HG03432 (cell line): ENCODE measurements at regions not wholly inside any gene's neighbourhood (a gene's known extent, or its start where the extent isn't known, plus 50 kb on each side); places are given as distances from the start of the nearest gene placed in this dataset.
"Not testable (repeated sequence)": the region's sequence is repeated elsewhere in the genome, so short reads cannot be mapped to it uniquely, and the experiment has no call there.

Experiments
- ATAC-seq: cut with Tn5 transposase; IDR thresholded peaks from one replicate; pipeline ENCODE4 v1.9.1; 2021; ENCODE audit warnings: mild to moderate bottlenecking, moderate library complexity; ENCODE audit not compliant: unreplicated experiment

DNA sequence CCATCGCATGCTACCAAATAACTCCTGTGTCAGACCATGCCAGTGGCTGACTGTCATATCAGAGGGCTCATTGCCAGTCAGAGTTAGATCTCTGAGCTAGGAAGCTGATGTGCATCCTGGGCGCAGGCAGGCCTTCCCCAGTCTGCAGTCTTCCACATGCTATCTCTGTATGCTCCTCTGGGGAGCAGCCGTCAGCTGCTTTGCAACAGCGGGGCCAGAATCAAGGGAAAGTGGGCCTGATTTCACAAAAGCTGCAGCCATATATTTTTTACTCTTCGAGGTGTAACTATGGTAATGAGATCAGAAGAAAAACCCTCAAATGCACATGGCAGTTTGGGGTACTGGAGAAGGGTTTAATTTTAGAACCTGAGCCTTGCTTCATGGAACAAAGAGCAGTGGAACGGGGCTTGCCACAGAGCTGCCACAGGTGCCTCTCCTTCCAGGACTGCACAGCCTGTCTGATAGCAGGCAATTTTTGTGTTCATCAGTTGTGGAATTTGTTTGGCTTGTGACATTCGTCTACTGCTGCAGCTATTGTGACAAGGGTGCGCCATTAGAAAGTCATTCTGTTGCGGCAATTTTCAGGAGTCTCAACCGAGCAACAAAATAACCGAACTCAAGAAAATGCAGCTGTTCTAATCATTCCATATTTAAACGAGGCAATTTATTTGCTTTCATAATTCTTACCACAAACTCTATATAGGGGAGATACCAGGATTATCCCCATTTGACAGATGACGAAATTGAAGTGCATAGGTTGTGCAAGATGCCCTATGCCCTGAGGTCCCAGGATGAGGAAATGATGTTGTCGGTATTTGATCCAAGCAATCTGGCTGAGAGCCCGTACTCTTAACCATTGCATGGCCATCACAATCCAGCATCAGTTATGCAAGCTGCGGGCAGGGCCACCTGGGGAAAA is 109.6 kb upstream of the CYRIA start:
- no peak for ATAC-seq

DNA sequence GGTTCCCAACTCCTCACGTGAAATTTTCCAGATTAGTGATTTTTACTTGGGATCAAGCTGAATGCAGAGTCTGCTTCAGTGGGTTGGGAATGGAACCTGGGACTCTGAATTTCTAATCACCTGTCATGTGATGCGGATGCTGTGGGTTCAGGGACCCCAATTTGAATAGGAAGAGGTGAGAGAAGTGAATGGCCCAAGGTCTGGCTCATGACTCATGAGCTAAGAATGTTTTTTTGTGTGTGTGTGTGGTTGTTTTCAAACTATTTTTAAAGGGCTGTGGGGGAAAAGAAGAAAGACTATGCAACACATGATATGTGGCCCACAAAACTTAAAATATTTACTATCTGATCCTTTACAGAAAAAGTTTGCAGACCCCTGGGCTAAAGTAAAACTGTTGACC is 108.5 kb upstream of the CYRIA start:
- ATAC-seq: no peak

DNA sequence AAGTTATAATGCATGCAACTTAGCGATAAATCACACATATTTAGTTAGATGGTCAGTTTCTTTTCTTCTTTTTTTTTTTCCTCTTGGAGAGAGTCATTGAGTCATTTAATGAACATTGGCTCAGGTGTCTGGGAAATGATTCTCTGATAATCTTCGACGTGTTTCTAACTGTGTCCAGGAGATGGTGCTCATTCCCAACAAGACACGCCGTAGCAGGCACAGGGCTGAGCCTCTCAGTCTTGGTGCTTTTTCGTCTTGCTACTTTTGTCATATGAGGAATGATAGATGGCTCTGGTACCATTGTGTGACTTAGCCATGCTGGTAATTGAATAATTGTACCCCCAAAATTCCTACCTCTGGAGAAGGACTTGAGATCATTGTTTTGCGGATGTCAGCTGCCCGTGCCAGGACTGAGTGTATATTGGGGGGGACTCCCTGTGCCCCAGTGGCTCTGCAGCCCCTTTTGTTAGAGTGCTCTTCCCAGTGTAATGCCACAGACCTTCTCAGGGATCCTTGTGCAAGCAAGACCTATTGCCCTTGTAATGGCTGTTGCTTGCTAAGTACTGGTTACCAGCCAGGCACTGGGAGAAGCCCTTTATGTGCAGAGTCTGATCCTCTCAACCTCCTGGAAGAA is 107.6 kb upstream of the CYRIA start:
- ATAC-seq: peak; percentile 84

DNA sequence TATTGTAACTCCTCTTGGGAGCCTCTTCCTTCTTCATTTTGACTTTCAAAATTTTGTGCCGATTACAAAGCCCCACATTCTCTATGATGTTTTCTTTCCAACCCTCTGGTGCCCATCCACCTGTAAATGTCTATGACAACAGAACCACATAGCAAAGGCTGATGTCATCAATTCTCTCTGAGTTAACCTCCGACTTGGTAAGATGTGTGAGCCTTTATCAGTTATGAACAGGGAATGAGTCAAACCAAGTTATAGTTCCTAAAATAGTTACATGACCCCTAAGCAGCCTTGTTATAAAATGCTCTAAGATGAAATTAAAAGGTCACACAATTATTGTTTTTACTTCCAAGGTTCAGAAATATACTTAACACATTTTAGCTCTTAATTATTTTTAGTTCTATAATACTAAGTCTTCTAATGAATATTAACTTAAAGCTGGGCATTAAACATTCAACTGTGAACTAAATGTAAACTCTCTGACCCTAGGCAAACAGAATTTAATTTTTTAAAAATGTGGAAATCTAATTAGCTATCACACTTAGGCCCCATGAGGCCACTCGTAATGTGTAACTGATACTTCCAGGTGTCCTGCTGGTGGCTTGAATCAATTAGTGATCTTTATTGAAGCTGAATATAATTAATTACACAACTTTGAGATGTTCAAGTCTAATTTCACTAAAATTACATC is 102.3 kb upstream of the CYRIA start:
- no peak for ATAC-seq

DNA sequence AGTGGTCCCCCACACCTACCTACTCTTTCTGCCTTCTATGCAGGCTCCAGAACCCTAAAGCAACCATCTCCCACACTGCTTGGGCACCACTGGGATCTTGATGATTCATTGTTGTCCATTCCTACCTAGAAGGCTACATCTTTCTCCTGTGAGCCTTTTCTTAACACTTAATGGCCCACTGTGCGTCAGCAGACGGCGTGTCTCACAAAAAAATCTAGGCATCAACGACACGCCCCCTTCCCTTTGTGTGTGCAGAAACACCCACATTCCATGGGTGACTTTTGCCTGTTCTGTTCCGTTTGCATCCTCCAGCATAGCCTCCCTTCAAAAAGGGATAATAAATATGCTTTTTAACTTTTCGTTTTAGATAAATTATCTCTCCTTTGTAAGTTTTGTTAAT is 99.7 kb upstream of the CYRIA start:
- ATAC-seq: no peak

DNA sequence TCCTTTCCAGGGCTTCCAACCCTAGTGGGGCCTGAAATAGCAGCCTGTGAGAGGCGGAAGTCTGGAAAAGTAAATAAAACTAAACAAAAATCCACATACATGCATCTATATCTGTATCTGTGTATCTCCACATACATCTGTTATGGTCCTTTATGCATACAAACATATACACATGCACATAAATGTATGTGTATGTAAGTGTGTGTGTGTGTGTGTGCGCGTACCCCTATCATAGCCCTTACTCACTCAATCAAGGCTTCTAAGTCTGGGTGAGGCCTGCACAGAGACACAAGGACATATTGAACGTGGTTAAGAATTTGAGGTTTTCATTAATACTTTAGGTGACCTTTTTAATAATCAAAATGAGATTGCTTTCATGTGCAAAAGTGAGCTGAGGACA is 98.9 kb upstream of the CYRIA start:
- ATAC-seq: no peak

DNA sequence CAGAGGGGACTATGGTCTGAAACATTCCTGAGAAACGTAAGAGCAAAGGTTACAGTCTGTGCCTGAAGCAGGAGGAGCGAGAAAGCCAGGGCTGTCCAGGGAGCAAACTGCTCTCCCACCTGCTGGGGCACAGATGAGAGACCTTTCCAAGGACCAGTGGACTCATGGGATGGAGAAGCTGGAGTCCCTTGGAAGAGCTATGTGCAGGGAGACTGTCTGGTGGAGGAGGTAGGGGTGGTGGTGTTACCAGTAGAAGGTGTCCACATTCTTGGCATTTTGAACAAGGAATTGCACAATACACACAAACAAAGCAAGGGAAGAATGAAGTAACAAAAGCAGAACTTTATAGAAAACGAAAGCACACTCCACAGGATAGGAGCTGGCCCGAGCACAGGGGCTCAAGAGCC is 97.9 kb upstream of the CYRIA start:
- ATAC-seq: no peak

DNA sequence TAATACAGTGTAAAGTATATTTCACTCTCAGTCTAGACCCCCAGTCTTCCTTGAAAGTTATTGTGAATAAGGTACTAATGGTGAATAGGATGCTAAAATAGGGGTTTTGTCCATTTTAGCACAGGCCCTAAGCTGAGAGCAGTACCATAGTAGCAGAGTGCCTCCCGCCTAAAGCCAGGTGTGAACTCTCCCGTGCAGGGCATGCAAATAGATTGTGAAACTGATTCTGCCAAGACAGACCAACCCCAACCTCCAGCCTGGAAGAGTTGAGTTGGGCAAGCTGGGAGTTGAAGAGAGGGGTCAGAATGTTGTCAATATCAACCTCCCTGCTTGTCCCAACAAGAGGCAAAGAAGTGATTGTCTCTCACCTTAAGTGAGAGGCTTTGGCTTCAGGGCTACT is 97.4 kb upstream of the CYRIA start:
- no peak for ATAC-seq

DNA sequence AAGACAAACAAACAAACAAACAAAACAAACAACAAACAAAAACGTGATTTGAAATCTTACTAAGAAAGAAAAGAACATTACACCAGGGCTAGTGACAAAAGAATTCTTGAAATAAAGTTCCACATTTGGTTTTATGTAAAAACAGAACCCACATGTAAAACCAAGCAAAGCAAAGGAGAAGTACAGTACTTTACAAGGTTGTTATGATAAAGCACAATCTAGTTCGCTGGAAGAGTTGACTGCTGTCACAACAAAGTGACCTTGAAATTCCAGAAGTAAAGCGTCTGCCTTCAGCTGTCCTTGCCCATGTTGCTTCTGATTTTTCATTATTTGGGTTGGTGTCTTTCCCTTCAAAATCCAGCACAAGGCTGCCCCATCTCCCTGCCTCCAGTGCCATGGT is 94.8 kb upstream of the CYRIA start:
- ATAC-seq: no peak

DNA sequence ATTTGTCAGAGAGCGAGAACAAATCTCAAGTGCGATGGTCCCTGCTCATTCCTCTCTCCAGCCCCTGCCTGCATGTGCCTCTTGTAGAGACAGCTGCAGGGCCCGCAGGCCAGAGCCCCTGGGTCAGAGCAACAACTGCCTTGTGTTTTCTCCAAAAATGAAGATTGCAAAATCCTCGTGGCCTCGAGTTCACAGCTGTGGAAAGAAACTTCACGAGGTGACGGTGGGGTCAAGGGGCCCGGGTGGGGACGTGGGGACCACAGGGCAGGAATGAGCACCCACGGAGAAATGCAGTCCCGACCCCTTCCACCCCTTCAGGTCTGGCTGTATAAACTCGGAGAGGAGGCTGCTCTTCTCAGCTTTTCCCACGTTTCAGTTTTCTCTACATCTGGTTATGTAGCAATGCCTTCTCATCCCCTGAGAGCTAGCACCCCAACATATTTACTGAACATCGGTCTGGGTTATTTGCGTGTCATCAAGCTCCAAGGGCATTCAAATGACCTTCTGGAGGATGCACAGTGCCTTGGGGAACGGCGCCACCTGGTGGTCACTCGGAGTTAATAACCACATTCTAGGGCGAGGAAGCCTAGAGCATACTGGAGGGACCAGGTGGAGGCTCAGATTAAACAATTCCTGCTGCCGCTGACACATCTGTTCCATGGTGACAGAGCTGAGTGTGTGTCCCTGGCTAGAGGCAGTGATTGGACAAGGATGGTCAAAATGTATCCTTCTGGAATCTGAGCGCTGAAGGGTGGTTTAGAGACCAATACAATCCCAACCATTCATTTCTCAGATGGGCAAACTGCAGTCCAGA is 91.4 kb upstream of the CYRIA start:
- ATAC-seq: peak; percentile 97

DNA sequence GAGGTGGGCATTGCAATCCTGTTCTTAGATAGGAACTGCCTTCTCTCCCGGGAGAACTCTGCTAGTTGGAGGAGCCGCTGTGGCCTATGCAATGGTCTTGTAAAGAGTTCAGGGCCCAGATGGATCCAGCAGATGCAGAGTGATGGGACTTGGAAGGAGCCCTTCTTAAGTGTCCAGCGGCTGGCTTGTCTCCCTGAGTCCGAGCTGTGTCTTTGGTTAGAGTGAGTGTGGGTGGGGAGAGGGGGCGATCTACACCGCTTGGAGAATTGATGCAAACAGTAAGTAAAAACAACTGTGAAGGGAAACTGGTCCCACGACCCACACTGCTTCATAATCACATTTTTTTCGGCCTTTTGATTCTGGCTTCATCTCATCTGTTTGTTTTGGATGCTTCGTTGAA is 89.8 kb upstream of the CYRIA start:
- ATAC-seq: no peak

DNA sequence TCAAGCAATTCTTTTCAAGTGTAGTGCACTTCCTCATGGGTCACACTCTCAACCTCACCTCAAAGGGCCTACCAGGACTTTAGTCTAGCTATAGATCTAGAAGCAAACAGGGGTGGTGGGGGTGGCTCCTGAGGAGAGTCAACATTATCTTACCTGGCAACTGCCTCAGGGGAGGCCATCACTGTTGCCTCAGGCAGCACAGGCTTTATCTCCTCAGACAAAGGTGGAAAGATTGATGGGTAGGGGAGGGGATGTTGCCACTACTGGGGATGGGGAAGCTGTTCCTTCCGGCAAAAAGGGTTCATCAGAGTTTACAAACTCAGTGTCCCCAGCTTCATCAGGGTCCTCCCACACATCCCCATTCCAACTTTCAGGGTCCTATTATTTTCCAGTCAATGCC is 87.4 kb upstream of the CYRIA start:
- not testable (repeated sequence) for ATAC-seq

DNA sequence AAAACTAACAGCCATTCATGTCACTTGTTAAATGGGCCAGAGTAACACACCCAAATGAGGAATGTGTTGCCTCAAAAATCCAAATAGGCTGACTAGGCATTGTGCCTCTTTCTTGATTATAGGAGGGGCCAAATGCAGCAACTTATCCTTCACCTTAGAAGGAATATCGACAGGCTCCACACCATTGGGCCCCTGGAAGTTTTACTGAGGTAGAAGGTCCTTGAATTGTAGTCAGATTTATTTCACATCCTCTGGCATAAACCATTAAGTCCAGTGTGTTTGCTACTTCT is 85.2 kb upstream of the CYRIA start:
- not testable (repeated sequence) for ATAC-seq

DNA sequence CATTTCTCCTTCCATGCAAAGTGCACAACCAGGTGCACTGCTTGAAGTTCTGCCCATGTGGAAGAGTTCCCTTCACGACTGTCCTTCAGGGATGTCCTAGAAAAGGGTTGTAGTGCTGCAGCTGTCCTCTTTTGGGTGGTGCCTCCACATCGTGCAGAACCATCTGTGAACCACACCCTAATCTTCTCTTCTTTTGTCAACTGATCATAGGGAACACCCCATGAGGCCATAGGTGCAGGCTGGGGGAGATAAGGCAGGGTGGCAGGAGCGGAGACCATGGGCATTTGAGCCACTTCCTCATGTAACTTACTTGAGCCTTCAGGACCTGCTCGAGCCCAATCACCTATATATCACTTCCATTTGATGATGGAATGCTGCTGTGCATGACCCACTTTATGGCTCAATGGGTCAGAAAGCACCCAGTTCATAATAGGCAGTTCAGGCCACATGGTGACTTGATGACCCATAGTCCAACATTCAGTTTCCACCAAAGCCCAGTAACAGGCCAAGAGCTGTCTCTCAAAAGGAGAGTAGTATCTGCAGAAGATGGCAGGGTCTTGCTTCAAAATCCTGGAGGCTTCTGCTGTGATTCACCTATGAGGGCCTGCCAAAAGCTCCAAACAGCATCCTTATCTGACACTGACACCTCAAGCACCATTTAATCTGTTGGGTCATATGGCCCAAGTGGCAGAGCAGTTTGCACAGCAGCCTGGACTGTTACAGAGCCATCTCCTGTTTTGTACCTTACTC is 84.7 kb upstream of the CYRIA start:
- no peak for ATAC-seq

DNA sequence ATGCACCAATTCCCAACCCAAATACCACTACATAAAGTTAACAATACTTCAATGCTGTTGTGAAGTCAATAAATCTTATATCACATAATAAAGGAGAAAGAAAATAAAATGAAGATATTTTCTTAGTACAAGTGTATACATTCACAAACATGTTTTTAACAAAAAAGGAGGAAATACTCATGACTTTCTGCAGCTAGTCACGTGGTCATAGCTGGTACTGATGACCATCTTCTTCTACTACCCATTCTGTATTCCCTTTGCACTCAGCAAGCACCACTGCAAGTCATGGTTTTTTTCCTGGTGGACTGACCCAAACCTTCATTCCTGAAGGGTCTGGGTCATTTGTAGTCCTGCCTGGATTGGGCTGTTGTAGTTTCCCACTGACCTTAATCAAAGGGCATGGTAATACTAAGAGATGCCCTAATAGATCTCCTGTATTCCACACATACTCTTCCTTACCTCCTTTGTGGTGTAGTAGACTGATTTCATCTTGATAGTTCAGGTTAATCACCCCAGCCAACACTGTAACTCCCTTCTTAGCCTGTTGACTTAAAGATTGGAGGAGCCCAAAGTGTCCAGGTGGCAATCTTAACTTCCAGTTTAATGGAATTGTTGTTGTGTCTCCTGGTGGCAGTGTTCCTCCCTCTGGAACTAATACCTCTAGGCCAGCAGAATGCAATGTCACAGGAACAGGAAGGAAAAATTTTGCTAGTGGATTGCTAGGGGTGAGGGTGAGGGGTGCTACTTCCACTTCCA is 83.1 kb upstream of the CYRIA start:
- ATAC-seq: not testable (repeated sequence)

DNA sequence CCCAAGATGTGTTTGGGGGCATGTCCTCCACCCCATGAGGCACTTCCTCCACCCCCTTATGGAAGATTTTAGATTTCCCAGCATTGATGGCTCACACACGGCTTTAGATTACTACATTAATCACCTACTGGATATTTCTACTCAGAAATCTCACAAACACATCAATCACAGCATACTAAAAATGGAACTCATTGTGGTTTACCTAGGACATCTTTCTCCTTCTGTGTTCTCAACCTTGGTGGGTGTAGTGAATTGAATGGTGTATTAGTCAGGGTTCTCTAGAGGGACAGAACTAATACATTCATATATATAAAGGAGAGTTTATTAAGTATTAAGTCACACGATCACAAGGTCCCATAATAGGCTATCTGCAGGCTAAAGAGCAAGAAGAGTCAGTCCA is 82.1 kb upstream of the CYRIA start:
- ATAC-seq: no peak

DNA sequence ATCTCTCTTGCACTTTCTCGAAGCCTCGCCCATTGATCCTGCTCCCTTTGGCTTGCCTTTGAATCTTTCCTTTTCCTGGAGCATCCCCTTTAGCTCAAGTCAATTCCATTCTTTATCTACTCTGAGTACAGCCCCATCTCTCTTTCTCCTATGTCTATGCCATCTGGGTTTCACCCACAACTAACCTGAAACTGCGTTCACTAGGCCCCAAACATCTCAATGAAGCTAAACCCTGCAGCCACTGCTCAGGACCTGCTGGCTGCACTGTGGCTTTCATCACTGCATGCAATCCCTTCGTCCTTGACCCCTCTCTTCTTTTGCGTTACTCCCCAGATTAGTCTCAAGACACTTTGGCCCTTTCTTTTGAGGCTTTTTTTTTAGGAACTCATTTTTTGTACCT is 81.6 kb upstream of the CYRIA start:
- no peak for ATAC-seq

DNA sequence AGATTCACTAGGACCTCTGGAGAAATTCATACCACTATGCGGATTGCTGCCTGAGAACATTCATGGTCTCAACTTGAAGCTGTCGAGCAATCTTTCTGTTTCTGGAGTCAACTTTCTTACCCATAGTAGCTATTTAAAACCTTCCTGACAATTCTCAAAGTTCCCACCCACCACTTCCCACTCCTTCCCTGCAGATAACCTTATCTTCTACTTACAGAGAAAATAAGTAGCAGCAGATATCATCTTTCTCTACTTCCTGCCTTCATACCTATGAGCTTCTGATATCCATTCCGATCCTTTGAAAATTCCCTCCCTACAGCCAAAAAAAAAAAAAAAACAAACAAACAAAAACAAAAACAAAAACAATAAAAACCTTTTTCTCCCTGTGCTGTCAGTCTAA is 81.2 kb upstream of the CYRIA start:
- ATAC-seq: no peak

DNA sequence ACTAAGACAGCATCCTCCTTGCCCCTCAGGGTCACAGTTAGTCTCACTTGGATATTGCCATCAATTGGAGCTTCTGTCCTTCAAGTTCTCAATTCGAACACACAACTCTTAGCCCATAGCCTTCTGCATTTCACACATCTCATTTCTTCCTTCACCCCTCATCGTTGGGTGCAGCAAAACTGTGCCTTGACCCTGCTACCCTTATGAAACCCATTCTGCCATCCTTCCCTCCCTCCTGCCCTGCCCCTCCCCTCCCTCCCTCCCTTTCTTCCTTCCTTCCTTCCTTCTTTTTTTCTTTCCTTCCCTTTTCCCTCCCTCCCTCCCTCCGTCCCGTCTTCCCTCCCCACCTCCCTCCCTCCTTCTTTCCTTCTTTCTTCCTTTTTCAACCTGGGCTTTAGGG is 80.7 kb upstream of the CYRIA start:
- ATAC-seq: no peak

DNA sequence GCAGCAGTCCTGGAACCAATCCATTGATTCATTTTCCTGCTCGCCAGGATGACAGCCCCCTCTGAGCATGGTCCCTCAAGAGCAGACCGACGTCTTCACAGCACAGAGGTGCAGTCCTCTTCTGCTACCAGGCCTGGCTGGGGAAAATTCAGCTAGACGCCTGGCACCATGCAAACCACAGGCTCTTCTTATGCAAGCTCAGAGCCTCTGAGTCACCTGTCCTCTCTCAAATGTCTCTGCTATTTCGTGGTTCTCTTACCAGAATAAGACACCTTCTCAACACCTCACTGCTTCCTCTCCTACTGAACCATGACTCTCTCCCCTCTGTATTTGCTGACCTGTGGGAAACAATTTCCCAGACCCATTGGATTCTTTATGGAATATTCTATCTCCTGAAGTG is 79.8 kb upstream of the CYRIA start:
- no peak for ATAC-seq
